Astrocyte of the spinal cord (primary cell): ENCODE measurements at regions not wholly inside any gene's neighbourhood (a gene's known extent, or its start where the extent isn't known, plus 50 kb on each side); places are given as distances from the start of the nearest gene placed in this dataset.

Source experiments
- DNase-seq: peaks from one replicate; pipeline ENCODE4 v3.0.0; 2011; ENCODE audit warnings: low read depth, low spot score
- H3K4me3 ChIP-seq: 2 replicates; pipeline ENCODE4 v1.5.1; 2011; ENCODE audit warnings: low read depth, mild to moderate bottlenecking, low read length, moderate library complexity
- in situ Hi-C: cut with HindIII; loops from 2 replicates; pipeline ENCODE4 v1.10.0; 2017; ENCODE audit warnings: low sequenced_read_pairs
- TF ChIP-seq, protein P1 (sequence below): IDR thresholded peaks from 2 replicates; pipeline ENCODE4 v1.5.1; 2012; ENCODE audit warnings: low read depth, mild to moderate bottlenecking, low read length, inconsistent platforms

DNA sequence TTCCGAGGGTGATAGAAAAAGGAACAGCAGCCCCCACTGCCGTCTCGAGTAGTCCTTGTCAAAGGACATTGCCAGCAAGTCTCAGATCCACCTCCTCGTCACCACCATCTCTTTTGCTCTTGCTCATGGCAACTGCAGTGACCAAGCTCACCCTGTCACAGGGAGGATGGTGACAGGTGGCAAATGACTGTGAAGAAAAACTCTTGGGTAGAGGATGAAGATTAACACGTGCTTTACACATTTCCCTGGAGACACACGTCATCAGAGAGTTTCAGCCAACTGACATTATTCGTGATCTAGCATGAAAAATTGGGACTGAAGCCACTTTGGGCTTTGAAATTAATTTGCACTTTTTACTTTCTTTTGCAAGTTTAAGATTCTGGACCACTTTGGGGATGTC is 174.3 kb downstream of the EBLN2 start:
- DNase-seq, result no peak
- TF ChIP-seq, protein P1, sequence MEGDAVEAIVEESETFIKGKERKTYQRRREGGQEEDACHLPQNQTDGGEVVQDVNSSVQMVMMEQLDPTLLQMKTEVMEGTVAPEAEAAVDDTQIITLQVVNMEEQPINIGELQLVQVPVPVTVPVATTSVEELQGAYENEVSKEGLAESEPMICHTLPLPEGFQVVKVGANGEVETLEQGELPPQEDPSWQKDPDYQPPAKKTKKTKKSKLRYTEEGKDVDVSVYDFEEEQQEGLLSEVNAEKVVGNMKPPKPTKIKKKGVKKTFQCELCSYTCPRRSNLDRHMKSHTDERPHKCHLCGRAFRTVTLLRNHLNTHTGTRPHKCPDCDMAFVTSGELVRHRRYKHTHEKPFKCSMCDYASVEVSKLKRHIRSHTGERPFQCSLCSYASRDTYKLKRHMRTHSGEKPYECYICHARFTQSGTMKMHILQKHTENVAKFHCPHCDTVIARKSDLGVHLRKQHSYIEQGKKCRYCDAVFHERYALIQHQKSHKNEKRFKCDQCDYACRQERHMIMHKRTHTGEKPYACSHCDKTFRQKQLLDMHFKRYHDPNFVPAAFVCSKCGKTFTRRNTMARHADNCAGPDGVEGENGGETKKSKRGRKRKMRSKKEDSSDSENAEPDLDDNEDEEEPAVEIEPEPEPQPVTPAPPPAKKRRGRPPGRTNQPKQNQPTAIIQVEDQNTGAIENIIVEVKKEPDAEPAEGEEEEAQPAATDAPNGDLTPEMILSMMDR, result no peak
- in situ Hi-C loops, result no loop called here
- H3K4me3 ChIP-seq, result no peak overlapping the region

DNA sequence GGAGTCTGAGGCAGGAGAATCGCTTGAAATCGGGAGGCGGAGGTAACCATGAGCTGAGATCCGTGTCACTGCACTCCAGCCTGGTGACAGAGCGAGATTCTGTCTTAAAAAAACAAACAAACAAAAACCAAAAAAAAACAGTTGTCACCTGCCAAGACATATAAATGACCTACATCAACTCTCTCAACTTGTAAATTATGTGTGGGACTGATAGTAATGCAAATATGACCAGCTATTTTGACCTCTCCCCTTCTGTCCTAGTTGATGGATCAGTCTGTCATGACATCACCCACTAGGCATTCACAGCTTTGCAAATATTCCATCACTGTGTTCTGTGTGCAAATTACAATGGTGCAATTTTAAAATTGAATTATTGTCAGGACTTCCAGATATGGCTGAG is 175.4 kb downstream of the EBLN2 start:
- DNase-seq, result no peak
- H3K4me3 ChIP-seq, result no peak overlapping the region
- TF ChIP-seq, protein P1, result no peak
- in situ Hi-C loops, result no loop called here

DNA sequence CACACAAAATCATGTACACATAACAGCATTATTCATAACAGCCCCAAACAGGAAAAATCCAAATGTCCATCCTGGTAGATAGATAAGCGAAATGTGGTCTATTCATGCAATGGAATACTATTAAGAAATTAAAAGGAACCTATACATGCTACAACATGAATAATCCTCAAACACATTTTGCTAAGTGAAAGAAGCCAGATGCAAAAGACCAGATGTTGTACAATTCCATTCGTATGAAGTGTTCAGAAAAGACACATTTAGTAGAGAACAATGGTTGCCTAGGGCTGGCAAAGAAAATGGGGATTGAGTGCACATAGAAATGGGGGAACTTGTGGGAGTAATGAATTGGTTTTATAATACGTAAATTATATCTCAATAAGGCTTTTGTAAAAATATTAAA is 182.3 kb downstream of the EBLN2 start:
- TF ChIP-seq, protein P1, result no peak
- H3K4me3 ChIP-seq, result no peak overlapping the region
- in situ Hi-C loops, result no loop called here
- no peak for DNase-seq

DNA sequence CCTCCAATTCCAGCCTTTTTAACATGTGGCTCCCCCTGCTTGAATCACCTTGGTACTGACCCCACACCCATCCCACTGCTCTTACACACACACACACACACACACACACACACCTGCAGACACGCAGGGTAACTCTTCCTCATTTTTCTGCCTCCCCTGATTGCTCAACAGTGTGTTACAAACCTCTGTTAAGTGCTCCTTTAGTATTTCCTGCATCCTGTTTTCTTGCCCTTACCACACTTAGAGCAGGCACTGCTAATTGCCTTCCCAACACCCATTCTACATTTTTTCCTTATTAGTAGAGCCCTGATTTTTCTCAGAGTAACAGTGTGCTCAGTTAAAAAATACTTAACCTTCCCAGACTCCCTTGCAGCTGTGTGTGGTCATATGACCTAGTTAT is 184.0 kb downstream of the EBLN2 start:
- in situ Hi-C loops, result no loop called here
- DNase-seq, result no peak
- H3K4me3 ChIP-seq, result no peak overlapping the region
- TF ChIP-seq, protein P1, result no peak

DNA sequence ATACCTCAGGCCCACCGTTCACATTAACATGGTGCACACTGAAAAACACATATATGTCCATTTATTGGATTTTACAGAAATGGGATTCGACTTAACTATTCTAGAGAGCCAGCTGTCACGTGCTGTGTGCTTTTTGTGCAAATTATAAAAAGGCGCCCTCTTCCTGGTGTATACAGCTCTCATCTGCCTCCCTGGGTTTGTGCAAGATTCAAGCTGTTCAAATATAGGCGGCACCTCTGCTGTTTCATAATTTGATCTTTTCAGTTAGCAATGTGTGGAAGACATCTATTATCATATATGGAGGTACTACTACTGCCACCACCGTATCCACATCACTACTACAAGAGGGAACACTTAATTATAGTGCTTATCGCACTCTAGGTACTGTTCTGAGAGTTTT is 187.6 kb downstream of the EBLN2 start:
- H3K4me3 ChIP-seq, result no peak overlapping the region
- in situ Hi-C loops, result no loop called here
- no peak for DNase-seq
- TF ChIP-seq, protein P1, result no peak

DNA sequence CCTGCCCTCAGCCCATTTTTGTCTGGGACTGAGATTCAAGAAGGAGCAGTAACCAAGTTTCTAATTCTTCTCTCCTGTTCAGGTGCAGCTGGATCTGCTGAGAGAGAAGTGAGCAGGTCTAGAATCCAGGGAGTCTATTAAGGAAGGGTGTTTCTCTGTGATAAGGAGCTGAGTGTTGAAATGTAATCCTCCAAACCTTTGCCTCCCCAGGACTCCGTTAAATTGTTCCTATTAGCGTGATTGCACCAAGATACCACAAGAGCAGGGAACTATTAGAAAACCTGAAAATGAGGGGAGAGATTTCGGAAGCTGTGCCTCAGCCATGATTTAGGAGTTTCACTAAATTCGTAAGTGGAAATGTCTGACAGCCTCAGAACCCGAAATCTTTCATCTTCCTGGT is 192.6 kb downstream of the EBLN2 start:
- TF ChIP-seq, protein P1, result no peak
- no peak for DNase-seq
- in situ Hi-C loops, result no loop called here
- no peak overlapping the region for H3K4me3 ChIP-seq

DNA sequence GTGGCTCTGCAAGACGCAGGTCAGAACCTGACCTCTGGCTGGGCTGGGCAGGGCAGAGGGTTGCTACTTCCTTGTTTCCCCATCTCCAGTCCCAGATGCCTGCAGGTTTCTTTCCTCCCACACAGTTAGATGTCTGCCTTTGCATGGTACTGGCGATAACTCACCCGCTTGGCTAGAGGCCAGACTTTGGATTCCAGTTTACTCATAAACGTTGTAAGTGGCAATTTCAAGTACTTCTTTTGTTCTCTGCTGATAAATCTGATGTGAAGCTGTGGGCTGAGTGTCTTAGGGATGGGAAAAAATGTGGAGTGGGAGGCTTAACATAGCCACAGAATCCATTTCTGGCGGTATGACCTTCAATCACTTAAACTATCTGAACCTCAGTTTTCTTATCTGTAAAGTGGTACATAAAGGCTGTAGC is 194.2 kb downstream of the EBLN2 start:
- TF ChIP-seq, protein P1, result no peak
- peak; percentile 37 for DNase-seq
- in situ Hi-C loops, result no loop called here
- H3K4me3 ChIP-seq, result no peak overlapping the region
